ENCODE measurements at regions not wholly inside any gene's neighbourhood (a gene's known extent, or its start where the extent isn't known, plus 50 kb on each side); places are given as distances from the start of the nearest gene placed in this dataset.

DNA sequence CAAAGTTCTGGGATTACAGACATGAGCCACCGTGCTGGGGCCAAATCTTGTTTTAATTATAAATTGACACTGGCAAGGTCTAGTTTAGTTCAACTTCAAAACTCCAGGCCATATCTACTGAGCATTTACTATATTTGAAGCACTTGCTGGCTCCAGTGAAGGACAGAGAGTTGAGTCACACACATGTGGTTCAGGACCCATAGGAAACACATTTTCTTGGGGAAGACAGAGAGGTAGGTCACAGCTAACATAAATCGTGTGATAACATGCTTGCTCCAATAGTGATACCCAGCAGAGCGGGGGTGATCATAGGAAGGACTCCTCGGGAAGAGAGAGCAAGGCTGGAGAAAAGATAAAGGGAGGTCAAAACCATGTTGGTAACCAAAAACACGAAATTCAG, 170.6 kb upstream of the TSC22D1 start:
- TF ChIP-seq GATA2 (IDR thresholded peaks at IDR 0.05; ENCODE audit: low read depth, low read length) (no peak), GATA3 (IDR thresholded peaks at IDR 0.05; ENCODE audit: low read depth, low read length) (no peak)

Data from SH-SY5Y (cell line).